Brain microvascular endothelial cell (primary cell): ENCODE measurements at regions not wholly inside any gene's neighbourhood (a gene's known extent, or its start where the extent isn't known, plus 50 kb on each side); places are given as distances from the start of the nearest gene placed in this dataset.

Source experiments
- DNase-seq: peaks from one replicate; pipeline ENCODE4 v3.0.0-alpha.2; 2020
- H3K27ac ChIP-seq: fragments of 250-450 bp; sonication (Bioruptor Pico); 2 replicates; pipeline ENCODE4 v1.5.1; 2020; ENCODE audit warnings: mild to moderate bottlenecking, moderate library complexity
- H3K27me3 ChIP-seq: fragments of 250-450 bp; sonication (Bioruptor Pico); replicated peaks from 2 replicates; pipeline ENCODE4 v1.5.1; 2020; ENCODE audit warnings: mild to moderate bottlenecking
- H3K36me3 ChIP-seq: fragments of 250-450 bp; sonication (Bioruptor Pico); replicated peaks from 2 replicates; pipeline ENCODE4 v1.5.1; 2020; ENCODE audit warnings: mild to moderate bottlenecking
- H3K4me3 ChIP-seq: 2 replicates; pipeline ENCODE4 v1.5.1; 2011; ENCODE audit warnings: low read depth, mild to moderate bottlenecking, control low read depth, low read length, moderate library complexity
- in situ Hi-C: cut with HindIII; loops from 2 replicates; pipeline ENCODE4 v1.10.0; 2017; ENCODE audit warnings: low sequenced_read_pairs, low pct_ligation_motif_present
- TF ChIP-seq, protein P1 (sequence below): IDR thresholded peaks from 2 replicates; pipeline ENCODE4 v1.5.1; 2011; ENCODE audit warnings: low read depth, mild to moderate bottlenecking, moderate library complexity, low read length, control low read depth, inconsistent platforms; ENCODE audit errors: missing control alignments

DNA sequence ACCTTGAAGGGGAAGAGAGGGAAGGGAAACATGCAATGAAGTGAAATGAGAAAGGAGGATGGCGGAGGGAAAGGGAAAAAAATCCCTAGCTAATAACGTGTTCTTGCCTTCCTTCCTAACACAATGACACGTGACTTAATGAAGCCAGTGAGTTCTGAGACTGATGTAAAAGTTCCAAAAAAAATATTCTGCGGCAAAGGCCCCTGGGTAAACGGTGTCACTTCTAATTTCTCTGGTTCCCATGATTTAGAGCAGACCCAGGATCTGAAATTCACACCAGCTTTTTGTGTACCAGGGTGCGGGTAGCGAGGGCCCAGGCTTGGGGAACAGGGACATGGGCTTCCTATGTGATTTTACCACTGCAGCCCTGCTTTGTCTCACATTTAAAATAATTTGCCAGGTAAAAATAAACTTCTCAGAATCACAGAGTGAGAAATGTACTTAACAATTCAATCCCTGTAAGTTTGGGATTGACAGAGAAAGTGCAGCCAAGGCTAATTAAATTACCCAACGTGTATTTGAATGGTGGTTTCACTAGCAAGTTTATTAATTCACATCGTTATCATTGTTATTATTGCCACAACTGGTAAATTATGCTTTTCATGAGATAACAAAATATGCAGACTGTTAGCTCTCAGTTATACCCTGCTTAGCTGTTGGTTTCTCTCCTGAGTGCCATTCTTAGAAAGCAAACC, 182.4 kb downstream of the SEM1 start:
- TF ChIP-seq, protein P1, sequence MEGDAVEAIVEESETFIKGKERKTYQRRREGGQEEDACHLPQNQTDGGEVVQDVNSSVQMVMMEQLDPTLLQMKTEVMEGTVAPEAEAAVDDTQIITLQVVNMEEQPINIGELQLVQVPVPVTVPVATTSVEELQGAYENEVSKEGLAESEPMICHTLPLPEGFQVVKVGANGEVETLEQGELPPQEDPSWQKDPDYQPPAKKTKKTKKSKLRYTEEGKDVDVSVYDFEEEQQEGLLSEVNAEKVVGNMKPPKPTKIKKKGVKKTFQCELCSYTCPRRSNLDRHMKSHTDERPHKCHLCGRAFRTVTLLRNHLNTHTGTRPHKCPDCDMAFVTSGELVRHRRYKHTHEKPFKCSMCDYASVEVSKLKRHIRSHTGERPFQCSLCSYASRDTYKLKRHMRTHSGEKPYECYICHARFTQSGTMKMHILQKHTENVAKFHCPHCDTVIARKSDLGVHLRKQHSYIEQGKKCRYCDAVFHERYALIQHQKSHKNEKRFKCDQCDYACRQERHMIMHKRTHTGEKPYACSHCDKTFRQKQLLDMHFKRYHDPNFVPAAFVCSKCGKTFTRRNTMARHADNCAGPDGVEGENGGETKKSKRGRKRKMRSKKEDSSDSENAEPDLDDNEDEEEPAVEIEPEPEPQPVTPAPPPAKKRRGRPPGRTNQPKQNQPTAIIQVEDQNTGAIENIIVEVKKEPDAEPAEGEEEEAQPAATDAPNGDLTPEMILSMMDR, result no peak
- no peak for DNase-seq
- H3K36me3 ChIP-seq, result no peaks in the 10 kb centered on the region
- H3K4me3 ChIP-seq, result no peak overlapping the region
- no peaks in the 10 kb centered on the region for H3K27me3 ChIP-seq
- in situ Hi-C loops, result no loop called here
- no peak overlapping the region for H3K27ac ChIP-seq

GRCh38 chr7:96526496-96526895, 183.2 kb downstream of the SEM1 start:
- in situ Hi-C loops, result no loop called here
- Histone ChIP-seq H3K27me3 (no peaks in the 10 kb centered on the region), H3K36me3 (no peaks in the 10 kb centered on the region), H3K27ac (no peak overlapping the region), H3K4me3 (no peak overlapping the region)
- TF ChIP-seq, protein P1, result no peak
- DNase-seq, result no peak

GRCh38 chr7:96521068-96521894, 188.4 kb downstream of the SEM1 start:
- Histone ChIP-seq H3K36me3 (no peaks in the 10 kb centered on the region), H3K27ac (no peak overlapping the region), H3K4me3 (no peak overlapping the region), H3K27me3 (no peaks in the 10 kb centered on the region)
- TF ChIP-seq, protein P1, result no peak
- no peak for DNase-seq
- in situ Hi-C loops, result no loop called here

- DNase-seq, result no peak
- TF ChIP-seq, protein P1, result no peak
- Histone ChIP-seq H3K4me3 (no peak overlapping the region), H3K27ac (no peak overlapping the region), H3K27me3 (no peaks in the 10 kb centered on the region), H3K36me3 (no peaks in the 10 kb centered on the region)
- in situ Hi-C loops, result no loop called here
These were observed 186.5 kb upstream of the SLC25A13 start for GRCh38 chr7:96508371-96508770.

GRCh38 chr7:96503597-96503996, 181.7 kb upstream of the SLC25A13 start:
- TF ChIP-seq, protein P1, result no peak
- in situ Hi-C loops, result no loop called here
- H3K27me3 ChIP-seq, result no peaks in the 10 kb centered on the region
- H3K27ac ChIP-seq, result no peak overlapping the region
- H3K36me3 ChIP-seq, result no peaks in the 10 kb centered on the region
- DNase-seq, result no peak
- no peak overlapping the region for H3K4me3 ChIP-seq
